A673 (cell line): ENCODE measurements at regions not wholly inside any gene's neighbourhood (a gene's known extent, or its start where the extent isn't known, plus 50 kb on each side); places are given as distances from the start of the nearest gene placed in this dataset.

Experiments used
- BruUV-seq: library from RNA; stranded (reverse); fragments of 400-500 nt; replicated peaks from 2 replicates; lab custom pipeline; 2021; lab: Mats Ljungman, UMichigan
- CTCF ChIA-PET: fragments of 300-600 bp; sonication (Branson Sonifier 250); formaldehyde crosslinking; loops from one replicate; lab custom pipeline; 2022; ENCODE audit warnings: antibody characterized with exemption; lab: Charles Lee
- POLR2A ChIA-PET: fragments of 300-600 bp; sonication (Branson Sonifier 250); formaldehyde crosslinking; loops from one replicate; lab custom pipeline; 2022; ENCODE audit warnings: antibody characterized with exemption; ENCODE audit not compliant: low non-redundant PET; lab: Charles Lee
- DNase-seq: peaks from one replicate; pipeline ENCODE4 v3.0.0-alpha.2; 2015; ENCODE audit warnings: low spot score
- H3K27ac ChIP-seq: fragments of 200-600 bp; sonication (generic); 2 replicates; pipeline ENCODE4 v1.5.1; 2016; ENCODE audit warnings: mixed run types, low read depth, mild to moderate bottlenecking, mixed read lengths, antibody characterized with exemption, low read length; ENCODE audit not compliant: poor library complexity, severe bottlenecking
- H3K27me3 ChIP-seq: fragments of 200-600 bp; sonication (generic); replicated peaks from 2 replicates; pipeline ENCODE4 v1.6.1; 2017; ENCODE audit warnings: mixed run types, low read depth, mild to moderate bottlenecking, mixed read lengths, antibody characterized with exemption, low read length; ENCODE audit not compliant: insufficient read depth, poor library complexity
- H3K36me3 ChIP-seq: fragments of 200-600 bp; sonication (generic); 2 replicates; pipeline ENCODE4 v1.6.1; 2016; ENCODE audit warnings: mixed run types, mild to moderate bottlenecking, mixed read lengths, antibody characterized with exemption, low read length; ENCODE audit not compliant: insufficient read depth, poor library complexity, severe bottlenecking
- H3K4me1 ChIP-seq: fragments of 200-600 bp; sonication (generic); 2 replicates; pipeline ENCODE4 v1.6.1; 2017; ENCODE audit warnings: mixed run types, mild to moderate bottlenecking, mixed read lengths, antibody characterized with exemption, low read length; ENCODE audit not compliant: insufficient read depth, poor library complexity, severe bottlenecking
- H3K4me3 ChIP-seq: fragments of 200-600 bp; sonication (generic); 2 replicates; pipeline ENCODE4 v1.5.1; 2016; ENCODE audit warnings: low read depth, mixed run types, mild to moderate bottlenecking, mixed read lengths, low read length; ENCODE audit not compliant: poor library complexity, severe bottlenecking
- H3K9me3 ChIP-seq: fragments of 200-600 bp; sonication (generic); 2 replicates; pipeline ENCODE4 v1.6.1; 2016; ENCODE audit warnings: mixed run types, low read depth, mild to moderate bottlenecking, mixed read lengths, antibody characterized with exemption, low read length; ENCODE audit not compliant: poor library complexity, severe bottlenecking
- CTCF ChIP-seq: fragments of 300-800, 200-600 bp; sonication (generic); conservative IDR thresholded peaks from 2 replicates; pipeline ENCODE4 v1.5.1; 2017; ENCODE audit warnings: low read depth, mild to moderate bottlenecking, antibody characterized with exemption, low read length, moderate library complexity, mixed read lengths
- EZH2 ChIP-seq: fragments of 200-600 bp; sonication (generic); IDR thresholded peaks from 2 replicates; pipeline ENCODE4 v1.6.1; 2017; ENCODE audit warnings: borderline replicate concordance, low read depth, mild to moderate bottlenecking, mixed read lengths, antibody characterized with exemption, low read length; ENCODE audit not compliant: poor library complexity, severe bottlenecking
- intact Hi-C: fragments of 100-400 bp; cut with micrococcal nuclease; formaldehyde crosslinking; loops from one replicate; pipeline ENCODE4 v1.10.0; 2022; ENCODE audit not compliant: unreplicated experiment

GRCh38 chr2:157927155-157927554 lies 51.0 kb upstream of the ACVR1 start:
- no peaks in the 10 kb centered on the region for H3K36me3 ChIP-seq
- no peaks in the 10 kb centered on the region for H3K27me3 ChIP-seq
- peaks cover under 1% of the 10 kb centered on the region for H3K4me1 ChIP-seq
- DNase-seq, result no peak
- no peak for TF ChIP-seq EZH2
- TF ChIP-seq CTCF, result no peak
- intact Hi-C loops, result no loop called here
- CTCF ChIA-PET, result no interaction called here
- H3K27ac ChIP-seq, result no peak overlapping the region
- H3K4me3 ChIP-seq, result no peak overlapping the region
- POLR2A ChIA-PET, result no interaction called here
- H3K9me3 ChIP-seq, result no peaks in the 10 kb centered on the region
- no TSS peak for BruUV-seq
